HG02885 (cell line): ENCODE measurements at regions not wholly inside any gene's neighbourhood (a gene's known extent, or its start where the extent isn't known, plus 50 kb on each side); places are given as distances from the start of the nearest gene placed in this dataset.

Source experiments
- ATAC-seq: cut with Tn5 transposase; IDR thresholded peaks from one replicate; pipeline ENCODE4 v1.9.1; 2021; ENCODE audit warnings: mild to moderate bottlenecking; ENCODE audit not compliant: unreplicated experiment, poor library complexity

DNA sequence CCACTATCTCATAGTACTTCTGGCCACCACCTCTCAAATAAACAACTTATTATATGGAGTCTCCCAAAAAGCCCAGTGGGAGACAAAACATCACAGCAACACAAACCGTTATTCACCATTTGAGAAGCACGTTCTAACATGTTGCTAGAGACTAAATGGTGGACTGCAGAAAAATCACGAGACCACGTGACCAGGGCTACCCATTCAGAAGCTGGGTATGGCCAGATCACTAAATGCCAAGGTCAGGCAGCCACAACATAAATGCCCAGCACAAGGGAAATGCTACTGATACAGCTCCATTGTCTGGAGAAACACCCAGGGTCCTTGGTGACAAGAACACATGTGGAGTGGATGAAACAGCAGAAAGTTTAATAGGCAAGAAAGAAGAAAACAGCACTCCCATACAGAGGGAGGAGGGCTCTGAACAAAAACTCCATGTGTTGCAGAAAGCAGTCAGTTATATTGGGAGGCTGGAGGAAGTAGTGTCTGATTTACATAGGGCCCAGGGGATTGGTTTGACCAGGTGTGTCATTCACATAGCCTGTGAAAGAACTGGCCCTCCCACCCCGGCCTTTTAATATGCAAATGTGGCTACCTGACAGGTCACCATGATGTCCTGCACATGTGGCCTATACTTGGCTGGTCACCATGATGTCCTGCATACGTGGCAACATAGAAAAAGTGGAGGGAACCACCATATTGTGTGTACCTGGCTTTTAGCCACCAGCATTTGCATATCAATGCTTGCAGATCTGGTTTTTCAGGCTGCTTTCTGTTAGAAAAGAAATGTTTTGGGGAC lies 97.2 kb downstream of the TRIM36 start:
- ATAC-seq, result no peak

DNA sequence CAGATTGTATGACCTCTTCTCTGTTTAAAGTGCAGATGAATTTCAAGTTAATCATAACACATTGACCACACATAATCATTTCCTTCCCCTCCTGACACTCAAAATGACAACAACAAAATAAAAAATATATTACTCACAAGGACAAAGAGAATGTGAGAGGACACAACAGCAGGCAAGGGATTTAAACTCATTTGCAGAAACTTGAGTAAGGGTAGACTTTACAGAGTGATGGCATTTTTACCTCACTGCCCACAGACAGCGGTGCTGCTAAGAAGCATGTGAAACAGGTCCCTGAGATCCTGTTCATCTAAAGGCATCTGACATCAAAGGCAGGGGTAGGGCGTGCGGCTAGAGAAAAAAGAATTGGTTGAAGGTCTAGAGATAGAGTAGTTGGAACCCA lies 99.0 kb downstream of the TRIM36 start:
- no peak for ATAC-seq

DNA sequence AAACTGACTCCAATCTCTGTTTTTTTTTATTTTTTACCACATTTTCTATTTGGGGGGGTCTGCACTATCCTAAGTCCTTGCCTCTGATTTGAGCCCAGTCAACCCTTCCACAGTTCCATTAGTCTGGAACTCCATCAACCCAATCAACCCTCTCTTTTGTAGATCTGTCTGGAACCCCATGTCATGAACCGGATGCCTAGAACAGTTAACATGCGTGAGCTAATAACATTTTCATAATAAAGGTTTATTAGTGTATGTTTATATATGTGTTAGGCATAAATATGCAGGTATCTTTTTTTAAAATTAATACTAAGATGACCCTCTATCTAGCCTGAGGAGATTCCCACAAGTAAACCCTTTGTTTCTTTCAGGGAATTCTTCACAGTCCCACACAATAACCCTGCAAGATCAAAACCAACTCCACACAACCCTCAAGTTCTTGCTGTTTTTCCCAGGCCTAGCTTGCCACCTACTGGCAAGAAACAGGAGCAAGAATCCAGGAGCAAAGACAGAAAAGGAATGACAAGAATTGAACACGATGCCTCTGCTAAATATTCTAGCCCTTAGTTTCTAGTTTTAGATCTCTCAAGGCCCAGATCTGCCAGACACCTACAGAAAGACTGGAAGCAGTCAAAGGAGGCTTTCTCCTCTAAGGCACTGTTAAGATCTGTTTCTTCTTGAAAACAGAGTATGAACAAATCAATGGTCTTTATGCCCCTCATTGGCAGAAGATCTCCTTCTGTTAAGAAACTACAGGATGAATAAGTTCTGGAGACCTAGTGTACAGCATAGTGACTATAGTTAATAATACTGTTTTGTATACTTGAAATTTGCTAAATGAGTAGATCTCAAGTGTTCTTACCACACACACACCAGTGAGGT lies 100.4 kb downstream of the TRIM36 start:
- ATAC-seq, result peak; percentile 40

DNA sequence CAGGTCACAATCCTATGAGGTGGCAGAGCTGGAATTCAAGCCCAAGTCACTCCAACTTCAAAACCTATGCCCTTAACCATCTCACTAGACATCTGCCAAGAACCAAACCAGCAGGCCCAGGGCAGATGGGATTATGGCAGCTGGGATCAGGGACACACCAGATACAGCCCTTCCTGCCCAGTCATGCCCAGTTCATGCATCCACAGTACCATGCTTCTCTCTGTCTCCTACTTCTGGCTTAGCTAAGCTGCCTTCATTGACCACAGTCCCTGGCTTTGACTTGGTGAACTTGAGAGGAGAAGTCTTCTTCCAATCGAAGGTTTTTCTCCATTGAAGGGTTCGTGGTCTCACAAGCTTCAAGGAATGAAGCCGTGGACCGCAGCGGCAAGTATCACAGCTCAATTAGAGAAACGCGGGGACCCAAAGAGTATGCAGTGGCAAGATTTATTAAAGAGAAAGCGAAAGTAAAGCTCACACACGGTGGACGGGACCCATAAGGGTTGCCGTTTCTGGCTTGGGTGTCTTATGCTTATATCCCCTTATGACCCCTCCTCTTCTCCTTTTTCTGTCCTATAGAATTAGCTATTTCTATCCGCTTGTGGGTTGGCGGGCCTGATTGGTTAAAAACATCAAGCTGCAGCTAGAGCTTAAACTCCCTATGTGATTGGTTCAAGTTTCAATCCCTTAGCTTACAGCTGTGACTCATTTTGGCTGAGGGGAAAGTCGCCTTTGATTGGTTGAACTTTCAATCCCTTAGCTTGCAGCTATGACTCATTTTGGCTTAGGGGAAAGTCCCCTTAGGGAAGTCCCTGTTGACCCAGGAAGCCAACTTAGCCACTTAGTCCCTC lies 101.2 kb downstream of the TRIM36 start:
- ATAC-seq, result peak; percentile 81

DNA sequence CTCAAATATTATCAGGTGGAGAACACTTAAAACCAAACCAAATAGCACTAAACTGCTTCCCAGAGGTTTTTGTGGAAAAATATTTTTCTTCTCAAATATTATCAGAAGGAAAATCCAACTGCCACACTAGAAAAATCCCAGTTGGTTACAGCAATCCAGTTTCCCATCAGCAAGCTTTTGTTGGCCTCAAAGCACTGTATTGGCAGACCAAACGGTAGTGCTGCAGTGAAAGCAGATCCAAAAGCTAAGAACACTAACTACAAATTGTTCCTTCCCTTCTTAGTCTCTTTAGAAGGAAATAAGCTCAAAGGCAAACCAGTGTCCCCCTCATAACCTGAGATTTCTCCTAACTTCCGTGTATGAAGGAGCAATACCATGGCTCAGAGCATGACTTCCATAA lies 105.3 kb downstream of the TRIM36 start:
- no peak for ATAC-seq

DNA sequence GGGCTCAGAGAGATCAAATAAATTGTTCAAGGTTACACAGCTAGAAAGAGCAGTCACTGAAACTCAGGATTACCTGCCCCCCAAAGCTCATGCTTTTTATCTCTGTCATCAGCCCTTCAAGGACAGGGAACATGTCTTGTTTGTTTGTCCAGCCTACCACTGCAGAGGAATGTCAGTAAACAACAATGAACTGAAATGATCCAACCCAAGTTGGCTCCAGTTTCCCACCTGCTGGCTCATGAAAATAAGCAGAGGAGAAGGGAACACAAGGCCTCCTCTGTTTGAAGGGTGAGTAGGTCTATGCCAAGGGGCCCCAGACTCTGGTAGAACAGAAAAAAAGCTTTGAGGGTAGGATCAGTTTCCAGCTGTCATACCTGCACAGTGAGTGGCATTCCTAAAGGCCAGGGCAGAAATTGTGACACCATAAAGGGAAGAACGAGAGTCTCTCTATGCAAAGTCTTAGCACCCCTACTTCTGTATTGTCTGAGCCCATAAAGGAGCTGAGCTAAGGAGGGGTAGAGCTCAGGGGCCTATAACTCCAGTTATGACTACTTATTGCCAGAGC lies 115.2 kb downstream of the TRIM36 start:
- ATAC-seq, result no peak

DNA sequence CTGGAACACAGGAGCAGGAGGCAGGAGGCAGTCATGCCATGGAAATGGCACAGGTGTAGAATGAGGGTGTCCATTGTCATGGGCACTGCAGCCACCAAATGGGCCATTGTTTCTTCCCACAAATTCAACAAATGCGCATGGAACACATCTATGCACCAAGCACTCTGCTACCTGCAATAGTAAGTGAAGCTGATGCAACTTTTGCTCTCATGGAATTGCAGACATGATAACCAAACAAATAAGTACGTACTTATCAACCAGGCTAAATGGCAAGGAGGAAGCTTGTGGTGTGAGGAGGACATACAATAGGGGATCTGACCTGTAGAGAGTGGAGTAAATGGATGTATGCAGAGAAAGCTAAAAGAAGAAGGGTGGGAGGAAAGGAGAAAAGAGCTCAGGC lies 116.8 kb downstream of the TRIM36 start:
- ATAC-seq, result no peak

DNA sequence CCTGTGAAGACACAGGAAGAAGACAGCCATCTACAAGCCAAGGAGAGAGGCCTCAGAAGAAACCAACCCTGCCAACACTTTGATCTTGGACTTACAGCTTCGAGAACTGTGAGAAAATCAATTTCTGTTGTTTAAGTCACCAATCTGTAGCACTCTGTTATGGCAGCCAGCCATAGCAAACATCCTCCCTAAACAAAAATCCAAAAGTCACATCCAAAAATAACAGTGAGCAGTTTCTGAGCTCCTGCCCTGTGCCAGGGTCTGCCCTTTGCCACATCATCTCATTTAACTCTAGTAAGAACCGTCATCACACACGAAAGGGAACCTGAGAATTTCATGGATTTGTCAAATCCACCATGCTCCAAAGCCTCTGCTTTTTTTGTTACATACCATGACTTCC lies 118.8 kb downstream of the TRIM36 start:
- ATAC-seq, result no peak

DNA sequence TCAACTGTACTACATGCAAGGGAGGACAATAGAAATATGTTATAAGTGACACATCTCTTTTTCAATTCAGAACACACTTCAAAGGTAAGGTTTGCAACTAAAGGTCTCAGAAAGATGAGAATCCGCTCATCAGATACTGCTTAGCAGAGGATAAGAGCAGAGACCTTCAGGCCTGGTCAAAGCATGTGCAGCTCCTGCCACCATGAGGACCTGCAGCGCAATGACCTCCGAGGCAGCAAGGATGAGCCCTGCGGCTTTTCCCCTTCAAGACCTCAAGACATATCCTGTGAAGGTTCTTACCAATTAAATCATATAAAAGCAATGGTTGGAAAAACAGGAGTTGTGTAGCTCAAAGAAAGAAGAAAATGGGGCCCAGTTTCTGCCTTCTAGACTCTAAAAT lies 135.8 kb downstream of the TRIM36 start:
- ATAC-seq, result peak; percentile 75

DNA sequence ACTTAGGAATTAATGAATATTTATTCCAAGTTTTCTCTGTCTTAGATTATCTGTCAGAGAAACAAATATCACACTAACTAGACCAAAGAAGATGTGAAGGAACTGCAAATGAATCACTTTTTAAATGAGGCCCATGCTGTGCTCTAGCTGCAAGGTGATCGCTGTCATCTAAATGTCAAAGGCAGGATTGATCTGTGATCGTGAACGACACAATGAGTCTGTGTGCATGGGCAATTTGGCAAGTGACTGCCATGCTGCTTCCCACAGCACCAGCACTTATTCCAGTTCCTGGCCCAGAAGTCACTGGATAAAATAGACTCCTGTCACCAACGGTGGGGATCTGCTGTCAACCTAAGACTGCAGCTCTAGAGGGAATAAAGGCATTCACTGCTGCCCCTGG lies 141.2 kb downstream of the TRIM36 start:
- no peak for ATAC-seq

DNA sequence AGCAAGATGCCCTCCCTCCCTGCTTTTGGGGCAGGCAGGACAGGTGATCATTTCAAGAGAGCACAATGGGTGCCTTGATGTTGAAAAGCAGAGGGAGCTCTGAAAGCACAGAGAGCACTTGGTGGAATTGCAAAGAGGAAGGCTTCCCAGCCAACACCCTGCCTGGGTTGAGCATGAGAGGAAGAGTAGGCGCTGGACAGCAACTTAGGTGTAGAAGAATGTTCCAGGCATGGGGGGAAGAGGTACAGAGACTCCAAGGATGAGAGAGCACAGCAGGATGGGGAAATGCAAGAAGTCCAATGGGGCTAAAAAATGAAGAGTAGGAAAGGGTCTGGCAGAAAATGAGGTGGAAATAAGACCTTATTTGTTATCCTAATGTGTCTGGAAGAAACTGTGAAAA lies 144.8 kb downstream of the TRIM36 start:
- no peak for ATAC-seq

DNA sequence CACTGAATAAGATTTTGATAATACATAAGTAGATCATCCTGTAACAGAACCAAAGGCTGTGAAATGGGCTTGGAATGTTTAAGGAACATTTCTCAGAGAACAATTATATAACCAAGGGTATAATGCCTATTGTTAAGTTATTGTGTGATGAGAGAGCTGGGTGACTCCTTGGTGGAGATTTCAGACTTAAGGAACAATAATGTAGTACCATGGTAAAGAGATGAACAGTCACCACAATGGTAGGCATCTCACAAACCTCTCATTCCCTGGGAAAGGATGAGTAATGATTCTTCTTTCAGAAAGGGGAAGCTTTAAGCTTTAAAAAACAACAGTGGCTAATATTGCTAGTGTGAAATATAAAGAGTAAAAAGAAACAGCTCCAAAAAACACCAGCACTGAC lies 147.4 kb downstream of the TRIM36 start:
- no peak for ATAC-seq

DNA sequence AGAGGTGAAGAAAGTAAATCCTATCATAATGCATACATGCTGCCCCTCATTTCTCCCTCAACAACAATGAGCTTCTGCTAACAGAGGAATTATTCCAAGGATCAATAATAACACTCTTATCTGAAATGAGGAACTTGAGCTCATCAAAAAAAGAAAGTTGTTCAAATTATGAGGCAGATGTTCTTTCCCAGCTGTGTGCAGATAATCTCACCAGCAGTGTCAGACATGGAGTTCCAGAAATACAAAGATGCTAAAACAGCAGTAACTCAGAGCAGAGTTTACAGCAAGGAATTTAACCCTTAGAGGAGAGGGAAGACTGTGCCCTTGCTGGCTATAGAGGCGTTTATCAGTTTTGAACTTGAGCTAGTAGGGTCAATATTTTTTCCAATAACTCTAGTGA lies 153.1 kb downstream of the TRIM36 start:
- ATAC-seq, result no peak

DNA sequence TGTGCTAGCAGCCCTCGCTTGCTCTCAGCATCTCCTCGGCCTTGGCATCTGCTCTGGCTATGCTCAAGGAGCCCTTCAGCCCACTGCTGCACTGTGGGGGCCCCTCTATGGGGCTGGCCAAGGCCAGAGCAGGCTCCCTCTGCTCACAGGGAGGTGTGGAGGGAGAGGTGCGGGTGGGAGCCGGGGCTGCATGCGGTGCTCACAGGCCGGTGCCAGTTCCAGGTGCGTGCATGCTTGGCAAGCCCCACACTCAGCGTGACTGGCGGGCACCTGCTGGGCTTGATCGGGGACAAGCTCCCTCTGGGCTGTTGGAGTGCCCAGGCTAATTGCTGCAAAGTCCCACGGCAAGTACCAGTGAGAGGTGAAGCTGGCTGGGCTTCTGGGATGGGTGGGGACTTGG lies 170.5 kb downstream of the TRIM36 start:
- ATAC-seq, result no peak

DNA sequence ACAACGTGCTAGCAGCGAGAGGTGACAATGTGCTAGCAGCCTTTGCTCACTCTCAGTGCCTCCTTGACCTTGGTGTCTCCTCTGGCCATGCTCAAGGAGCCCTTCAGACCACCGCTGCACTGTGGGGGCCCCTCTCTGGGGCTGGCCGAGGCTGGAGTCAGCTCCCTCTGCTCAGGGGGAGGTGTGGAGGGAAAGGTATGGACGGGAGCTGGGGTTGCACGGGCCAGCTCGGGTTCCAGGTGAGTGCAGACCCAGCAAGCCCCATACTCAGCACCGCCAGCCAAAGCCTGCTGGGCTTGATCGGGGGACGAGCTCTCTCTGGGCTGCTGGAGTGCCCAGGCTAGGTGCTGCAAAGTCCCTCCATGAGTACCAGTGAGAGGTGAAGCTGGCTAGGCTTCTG lies 180.2 kb downstream of the TRIM36 start:
- ATAC-seq, result no peak

DNA sequence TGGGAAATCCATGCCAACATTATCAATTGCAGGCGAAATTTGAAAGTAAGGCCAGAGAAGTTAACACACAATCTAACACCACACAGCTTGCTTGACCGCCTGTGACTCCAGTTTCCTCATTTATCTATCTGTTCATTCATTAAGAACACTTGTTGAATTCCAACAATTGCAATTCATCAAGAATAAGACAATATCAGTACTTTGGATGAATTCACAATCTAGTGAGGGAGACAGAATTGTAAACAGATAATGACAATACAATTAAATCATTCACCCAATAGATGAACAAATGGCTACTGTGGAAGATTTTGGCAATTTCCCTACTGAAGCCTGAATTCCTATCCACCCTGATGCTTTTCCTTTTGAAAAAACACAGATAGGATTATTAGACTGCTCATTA lies 181.6 kb downstream of the TRIM36 start:
- ATAC-seq, result no peak

DNA sequence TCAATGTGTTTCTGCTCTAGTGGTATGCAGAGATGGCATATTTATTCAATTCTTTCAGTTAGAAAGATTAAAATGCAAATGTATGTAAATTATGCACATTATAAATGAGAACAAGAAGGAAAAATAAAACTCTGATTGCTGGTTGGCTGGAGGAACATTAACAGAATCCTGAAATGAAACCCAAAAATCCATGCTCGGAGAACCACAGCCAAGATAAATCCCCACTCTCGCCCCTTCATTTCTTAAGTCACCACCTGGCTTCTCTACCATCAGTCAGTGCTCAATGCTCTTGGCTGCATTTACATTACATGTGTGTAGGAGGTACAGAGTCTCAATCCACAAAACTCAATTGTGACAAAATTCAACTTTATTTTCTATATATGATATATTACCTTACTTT lies 184.9 kb downstream of the TRIM36 start:
- ATAC-seq, result no peak

DNA sequence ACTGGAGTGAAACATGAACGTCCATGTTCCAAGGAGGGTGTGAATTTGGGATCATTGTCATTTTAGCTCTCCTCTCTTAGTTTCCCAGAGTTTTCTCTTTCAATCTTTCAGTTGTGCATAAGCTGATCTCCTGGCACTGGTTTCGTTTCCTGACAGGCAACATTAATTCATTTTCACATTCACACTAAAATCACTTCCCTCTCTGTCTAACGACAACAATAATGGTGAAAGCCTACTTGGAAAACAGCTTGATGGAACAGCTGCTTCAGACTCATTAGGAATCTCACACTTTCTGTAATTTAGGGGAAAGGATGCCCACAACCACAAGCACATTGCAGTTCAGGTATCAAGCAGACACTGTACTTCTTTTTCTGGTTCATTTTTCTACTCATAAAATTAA lies 188.6 kb downstream of the TRIM36 start:
- ATAC-seq, result no peak

DNA sequence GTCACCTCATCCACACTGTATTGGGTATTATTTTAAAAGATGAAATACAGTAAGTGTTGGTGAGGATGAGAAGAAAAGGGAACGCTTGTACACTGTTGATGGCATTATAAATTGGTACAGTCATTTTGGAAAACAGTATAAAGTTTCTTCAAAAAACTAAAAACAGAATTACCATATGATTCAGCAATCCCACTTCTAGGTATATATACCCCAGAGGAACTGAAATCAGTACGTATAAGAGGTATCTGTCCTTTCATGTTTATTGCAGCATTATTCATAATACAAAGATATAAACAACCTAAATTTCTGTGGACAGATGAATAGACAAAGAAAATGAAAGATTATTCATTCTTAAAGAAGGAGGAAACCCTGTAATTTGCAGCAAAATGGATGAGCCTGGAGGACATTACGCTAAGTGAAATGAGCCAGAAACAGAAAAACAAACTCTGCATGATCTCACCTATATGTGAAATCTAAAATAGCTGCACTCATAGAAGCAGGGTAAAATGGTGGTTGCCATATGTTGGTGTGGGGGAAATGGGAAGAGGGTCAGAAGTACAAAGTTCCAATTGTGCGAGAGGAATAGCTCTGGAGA lies 191.6 kb downstream of the TRIM36 start:
- peak; percentile 89 for ATAC-seq

DNA sequence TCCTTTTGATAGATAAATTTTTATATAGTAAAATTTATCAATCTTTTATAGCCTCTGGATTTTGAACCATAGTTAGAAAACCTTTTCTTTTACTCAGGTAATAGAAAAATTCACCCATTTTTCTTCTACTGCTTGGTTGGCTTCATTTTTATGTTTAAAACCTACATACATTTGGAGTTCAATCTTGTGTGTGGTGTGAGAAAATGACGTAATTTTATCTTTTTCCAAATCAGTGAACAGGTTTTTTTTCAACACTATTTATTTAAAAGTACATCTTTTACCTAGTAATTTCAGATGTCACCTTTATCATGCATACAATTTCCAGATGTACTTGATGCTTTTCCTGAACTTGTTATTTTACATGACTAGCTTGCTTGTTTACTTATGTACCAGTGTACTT lies 200.2 kb downstream of the TRIM36 start:
- no peak for ATAC-seq
